Prostate gland (tissue), 2 donors: ENCODE measurements at regions not wholly inside any gene's neighbourhood (a gene's known extent, or its start where the extent isn't known, plus 50 kb on each side); places are given as distances from the start of the nearest gene placed in this dataset.

Experiments
- POLR2A ChIP-seq: fragments of 450-650 bp; IDR thresholded peaks from one replicate; pipeline ENCODE4 v1.6.1; 2016; ENCODE audit warnings: antibody characterized with exemption, mild to moderate bottlenecking
- POLR2AphosphoS5 ChIP-seq: sonication (generic); formaldehyde crosslinking; IDR thresholded peaks from one replicate; pipeline ENCODE4 v1.6.1; 2017; ENCODE audit warnings: antibody characterized with exemption
- TF ChIP-seq, protein P1 (sequence below), 4 experiments: fragments of 200-600 bp in 2 of 4; fragments of 450-650 bp in 2 of 4; sonication (generic) in 2 of 4; IDR thresholded peaks; 1 replicate in 3 of 4; 2 replicates in 1 of 4; pipeline ENCODE4 v1.5.1; 2016 to 2019; ENCODE audit warnings: antibody characterized with exemption in 4 of 4, mild to moderate bottlenecking in 2 of 4, moderate library complexity in 2 of 4

DNA sequence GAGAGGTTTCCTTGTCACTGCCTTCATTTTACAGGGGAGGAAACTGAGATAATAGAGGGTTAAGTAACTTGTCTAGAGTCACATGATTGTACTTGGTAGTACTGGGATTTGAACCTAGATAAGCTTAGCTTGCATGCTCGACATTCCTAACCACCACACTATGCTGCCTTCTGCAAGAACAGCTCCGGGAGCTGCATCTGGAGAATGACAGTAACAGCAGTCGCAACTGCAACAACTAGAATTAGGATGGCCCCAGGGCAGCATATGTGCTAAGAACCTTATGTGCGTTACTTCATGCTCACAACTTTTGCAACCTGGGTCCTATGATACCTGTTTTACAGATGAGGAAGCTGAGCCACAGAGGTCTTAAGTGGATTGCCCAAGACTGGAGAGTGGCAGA, 89.5 kb upstream of the LCORL start:
- TF ChIP-seq, protein P1, sequence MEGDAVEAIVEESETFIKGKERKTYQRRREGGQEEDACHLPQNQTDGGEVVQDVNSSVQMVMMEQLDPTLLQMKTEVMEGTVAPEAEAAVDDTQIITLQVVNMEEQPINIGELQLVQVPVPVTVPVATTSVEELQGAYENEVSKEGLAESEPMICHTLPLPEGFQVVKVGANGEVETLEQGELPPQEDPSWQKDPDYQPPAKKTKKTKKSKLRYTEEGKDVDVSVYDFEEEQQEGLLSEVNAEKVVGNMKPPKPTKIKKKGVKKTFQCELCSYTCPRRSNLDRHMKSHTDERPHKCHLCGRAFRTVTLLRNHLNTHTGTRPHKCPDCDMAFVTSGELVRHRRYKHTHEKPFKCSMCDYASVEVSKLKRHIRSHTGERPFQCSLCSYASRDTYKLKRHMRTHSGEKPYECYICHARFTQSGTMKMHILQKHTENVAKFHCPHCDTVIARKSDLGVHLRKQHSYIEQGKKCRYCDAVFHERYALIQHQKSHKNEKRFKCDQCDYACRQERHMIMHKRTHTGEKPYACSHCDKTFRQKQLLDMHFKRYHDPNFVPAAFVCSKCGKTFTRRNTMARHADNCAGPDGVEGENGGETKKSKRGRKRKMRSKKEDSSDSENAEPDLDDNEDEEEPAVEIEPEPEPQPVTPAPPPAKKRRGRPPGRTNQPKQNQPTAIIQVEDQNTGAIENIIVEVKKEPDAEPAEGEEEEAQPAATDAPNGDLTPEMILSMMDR (IDR thresholded peaks at IDR 0.05), result no peak
- TF ChIP-seq POLR2A (no peak), POLR2AphosphoS5 (no peak)
